ENCODE measurements at regions not wholly inside any gene's neighbourhood (a gene's known extent, or its start where the extent isn't known, plus 50 kb on each side); places are given as distances from the start of the nearest gene placed in this dataset.

DNA sequence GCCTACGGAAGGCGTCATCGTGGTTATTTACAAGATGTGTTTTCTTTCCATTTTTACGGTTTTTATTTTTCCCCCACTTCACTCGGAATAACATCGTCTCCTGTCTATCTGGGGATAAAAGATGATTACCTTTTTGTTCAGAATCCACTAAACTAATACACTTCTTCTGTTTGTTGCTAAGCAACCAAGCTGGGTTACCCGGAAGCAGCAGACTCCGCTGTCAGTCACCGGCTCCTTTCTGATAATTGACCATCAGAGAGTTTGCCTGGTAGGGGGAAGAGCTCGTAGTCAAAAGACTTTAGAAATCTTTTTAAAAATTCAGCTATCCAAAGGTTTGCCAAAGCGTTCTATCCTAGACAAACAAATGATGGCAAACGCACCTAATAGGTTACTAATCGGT, 75.0 kb upstream of the SFMBT2 start:
- TF ChIP-seq, protein P1, sequence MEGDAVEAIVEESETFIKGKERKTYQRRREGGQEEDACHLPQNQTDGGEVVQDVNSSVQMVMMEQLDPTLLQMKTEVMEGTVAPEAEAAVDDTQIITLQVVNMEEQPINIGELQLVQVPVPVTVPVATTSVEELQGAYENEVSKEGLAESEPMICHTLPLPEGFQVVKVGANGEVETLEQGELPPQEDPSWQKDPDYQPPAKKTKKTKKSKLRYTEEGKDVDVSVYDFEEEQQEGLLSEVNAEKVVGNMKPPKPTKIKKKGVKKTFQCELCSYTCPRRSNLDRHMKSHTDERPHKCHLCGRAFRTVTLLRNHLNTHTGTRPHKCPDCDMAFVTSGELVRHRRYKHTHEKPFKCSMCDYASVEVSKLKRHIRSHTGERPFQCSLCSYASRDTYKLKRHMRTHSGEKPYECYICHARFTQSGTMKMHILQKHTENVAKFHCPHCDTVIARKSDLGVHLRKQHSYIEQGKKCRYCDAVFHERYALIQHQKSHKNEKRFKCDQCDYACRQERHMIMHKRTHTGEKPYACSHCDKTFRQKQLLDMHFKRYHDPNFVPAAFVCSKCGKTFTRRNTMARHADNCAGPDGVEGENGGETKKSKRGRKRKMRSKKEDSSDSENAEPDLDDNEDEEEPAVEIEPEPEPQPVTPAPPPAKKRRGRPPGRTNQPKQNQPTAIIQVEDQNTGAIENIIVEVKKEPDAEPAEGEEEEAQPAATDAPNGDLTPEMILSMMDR (IDR thresholded peaks at IDR 0.05; ENCODE audit: low read length) = no peak
- no peak for TF ChIP-seq EZH2 (optimal IDR thresholded peaks at IDR 0.05; ENCODE audit: low read depth, low read length)
- TF ChIP-seq EZH2phosphoT487 (IDR thresholded peaks at IDR 0.05; ENCODE audit: low read length) = no peak

Data from MM.1S (cell line).